ENCODE measurements at regions not wholly inside any gene's neighbourhood (a gene's known extent, or its start where the extent isn't known, plus 50 kb on each side); places are given as distances from the start of the nearest gene placed in this dataset.

DNA sequence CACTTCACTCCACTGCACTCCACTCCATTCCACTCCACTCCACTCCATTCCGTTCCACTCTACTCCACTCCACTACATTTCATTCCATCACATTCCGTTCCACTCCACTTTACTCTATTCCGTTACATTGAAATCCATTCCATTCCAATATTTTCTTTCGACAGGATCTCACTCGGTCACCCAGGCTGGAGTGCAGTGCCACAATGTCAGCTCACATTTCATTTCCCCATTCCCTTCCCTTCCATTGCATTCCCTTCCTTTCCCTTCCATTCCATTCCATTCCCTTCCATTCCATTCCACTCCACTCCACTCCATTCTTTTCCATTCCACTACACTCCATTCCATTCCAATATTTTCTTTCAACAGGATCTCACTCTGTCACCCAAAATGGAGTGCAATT, 1407.6 kb upstream of the USP9Y start:
- DNase-seq: no peak
- 41 to 52% (median 49%) methylated on average over 5 of the region's 5 CpGs for WGBS, 5 donors
- Histone ChIP-seq H3K4me1 (no peaks in the 10 kb centered on the region), H3K9me3 (no peaks in the 10 kb centered on the region), H3K27ac (no peak overlapping the region), H3K4me3 (no peak overlapping the region), H3K27me3 (no peaks in the 10 kb centered on the region), H3K36me3 (no peaks in the 10 kb centered on the region)
- intact Hi-C loops (cut with DNase I; ENCODE audit: low total_unique reads): no loop called here
- TF ChIP-seq, protein P1, sequence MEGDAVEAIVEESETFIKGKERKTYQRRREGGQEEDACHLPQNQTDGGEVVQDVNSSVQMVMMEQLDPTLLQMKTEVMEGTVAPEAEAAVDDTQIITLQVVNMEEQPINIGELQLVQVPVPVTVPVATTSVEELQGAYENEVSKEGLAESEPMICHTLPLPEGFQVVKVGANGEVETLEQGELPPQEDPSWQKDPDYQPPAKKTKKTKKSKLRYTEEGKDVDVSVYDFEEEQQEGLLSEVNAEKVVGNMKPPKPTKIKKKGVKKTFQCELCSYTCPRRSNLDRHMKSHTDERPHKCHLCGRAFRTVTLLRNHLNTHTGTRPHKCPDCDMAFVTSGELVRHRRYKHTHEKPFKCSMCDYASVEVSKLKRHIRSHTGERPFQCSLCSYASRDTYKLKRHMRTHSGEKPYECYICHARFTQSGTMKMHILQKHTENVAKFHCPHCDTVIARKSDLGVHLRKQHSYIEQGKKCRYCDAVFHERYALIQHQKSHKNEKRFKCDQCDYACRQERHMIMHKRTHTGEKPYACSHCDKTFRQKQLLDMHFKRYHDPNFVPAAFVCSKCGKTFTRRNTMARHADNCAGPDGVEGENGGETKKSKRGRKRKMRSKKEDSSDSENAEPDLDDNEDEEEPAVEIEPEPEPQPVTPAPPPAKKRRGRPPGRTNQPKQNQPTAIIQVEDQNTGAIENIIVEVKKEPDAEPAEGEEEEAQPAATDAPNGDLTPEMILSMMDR (IDR thresholded peaks at IDR 0.05): no peak
- TF ChIP-seq POLR2A (IDR thresholded peaks at IDR 0.05) (no peak), POLR2AphosphoS5 (IDR thresholded peaks at IDR 0.05) (no peak)

DNA sequence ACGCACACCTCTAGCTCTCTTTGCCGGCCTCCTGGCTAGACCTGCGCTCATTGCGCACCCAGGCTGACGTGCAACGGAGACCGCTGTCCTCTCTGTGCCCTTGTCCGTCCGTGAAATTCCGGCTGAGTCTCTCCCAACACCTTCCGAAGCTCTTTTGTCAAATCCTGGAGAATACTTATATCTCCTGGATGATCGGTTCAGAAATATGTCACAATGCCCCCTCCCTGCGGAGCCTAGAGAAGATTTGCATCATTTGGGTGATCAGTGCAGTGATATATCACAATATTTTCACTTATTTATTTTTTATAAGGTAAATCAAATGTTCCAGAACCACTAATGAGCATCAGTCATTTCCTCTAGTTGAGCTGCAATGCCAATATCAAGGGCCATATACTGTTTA, 1366.9 kb upstream of the USP9Y start:
- H3K9me3 ChIP-seq: no peaks in the 10 kb centered on the region
- H3K36me3 ChIP-seq: no peaks in the 10 kb centered on the region
- peak; percentile 19 to 27 for DNase-seq
- WGBS, 5 donors: 61 to 77% (median 69%) methylated on average over 13 of the region's 13 CpGs
- H3K27me3 ChIP-seq: no peaks in the 10 kb centered on the region
- no peak overlapping the region for H3K27ac ChIP-seq
- intact Hi-C loops (cut with DNase I; ENCODE audit: low total_unique reads): no loop called here
- H3K4me1 ChIP-seq: no peaks in the 10 kb centered on the region
- no peak for TF ChIP-seq EP300 (IDR thresholded peaks at IDR 0.05)
- TF ChIP-seq, protein P1 (IDR thresholded peaks at IDR 0.05): no peak
- H3K4me3 ChIP-seq: no peak overlapping the region

Measured in stomach (tissue), 8 donors.